Activated T-helper 2 cell treated with anti-CD3 and anti-CD28 coated beads, Interferon-gamma antibody, Interleukin-2, Interleukin-4, amounts not matched to agents 10 μg/mL and 5 μg/mL and 100 μg/mL, durations not matched to agents 14 hours and 24 hours and 36 hours (primary cell): ENCODE measurements at regions not wholly inside any gene's neighbourhood (a gene's known extent, or its start where the extent isn't known, plus 50 kb on each side); places are given as distances from the start of the nearest gene placed in this dataset.

Source experiments
- DNase-seq: peaks from one replicate; pipeline ENCODE4 v3.0.0; 2021; ENCODE audit warnings: low spot score
- H3K27ac Mint-ChIP-seq: one replicate; pipeline ENCODE4 v1.8.0; 2021; ENCODE audit warnings: mixed read lengths
- H3K27me3 Mint-ChIP-seq: one replicate; pipeline ENCODE4 v1.8.0; 2021; ENCODE audit warnings: low read depth, mixed read lengths
- H3K36me3 Mint-ChIP-seq: one replicate; pipeline ENCODE4 v1.8.0; 2021; ENCODE audit warnings: low read depth, mixed read lengths
- H3K4me1 Mint-ChIP-seq: one replicate; pipeline ENCODE4 v1.8.0; 2021; ENCODE audit warnings: low read depth, mixed read lengths
- H3K4me3 Mint-ChIP-seq: one replicate; pipeline ENCODE4 v1.8.0; 2021; ENCODE audit warnings: low read depth, mild to moderate bottlenecking, moderate library complexity, mixed read lengths
- H3K9me3 Mint-ChIP-seq: one replicate; pipeline ENCODE4 v1.8.0; 2021; ENCODE audit warnings: mixed read lengths
- intact Hi-C: fragments of 100-400 bp; cut with micrococcal nuclease; formaldehyde crosslinking; loops from one replicate; pipeline ENCODE4 v1.15.1; 2023

- DNase-seq, result no peak
- Mint-ChIP-seq H3K27me3 (no peaks in the 10 kb centered on the region), H3K4me1 (no peaks in the 10 kb centered on the region), H3K36me3 (no peaks in the 10 kb centered on the region), H3K27ac (no peak overlapping the region), H3K4me3 (no peak overlapping the region), H3K9me3 (no peaks in the 10 kb centered on the region)
- intact Hi-C loops, result no loop called here
These were observed 219.6 kb downstream of the MBD2 start for GRCh38 chr18:54004828-54005227.

GRCh38 chr18:54003195-54003594, 221.3 kb downstream of the MBD2 start:
- Mint-ChIP-seq H3K36me3 (no peaks in the 10 kb centered on the region), H3K4me3 (no peak overlapping the region), H3K4me1 (no peaks in the 10 kb centered on the region), H3K27ac (no peak overlapping the region), H3K9me3 (no peaks in the 10 kb centered on the region), H3K27me3 (no peaks in the 10 kb centered on the region)
- no peak for DNase-seq
- intact Hi-C loops, result no loop called here

- DNase-seq, result no peak
- Mint-ChIP-seq H3K27ac (no peak overlapping the region), H3K4me1 (no peaks in the 10 kb centered on the region), H3K9me3 (no peaks in the 10 kb centered on the region), H3K36me3 (no peaks in the 10 kb centered on the region), H3K4me3 (no peak overlapping the region), H3K27me3 (no peaks in the 10 kb centered on the region)
- intact Hi-C loops, result no loop called here
These were observed 227.4 kb downstream of the MBD2 start for GRCh38 chr18:53997064-53997463.

- no peak overlapping the region for H3K4me3 Mint-ChIP-seq
- no peaks in the 10 kb centered on the region for H3K4me1 Mint-ChIP-seq
- no peaks in the 10 kb centered on the region for H3K36me3 Mint-ChIP-seq
- H3K27me3 Mint-ChIP-seq, result no peaks in the 10 kb centered on the region
- no peaks in the 10 kb centered on the region for H3K9me3 Mint-ChIP-seq
- intact Hi-C loops, result no loop called here
- DNase-seq, result no peak
- H3K27ac Mint-ChIP-seq, result no peak overlapping the region
These were observed 230.5 kb downstream of the MBD2 start for GRCh38 chr18:53994016-53994415.

GRCh38 chr18:53991805-53992204, 232.7 kb downstream of the MBD2 start:
- H3K27ac Mint-ChIP-seq, result no peak overlapping the region
- H3K36me3 Mint-ChIP-seq, result no peaks in the 10 kb centered on the region
- no peak overlapping the region for H3K4me3 Mint-ChIP-seq
- no peaks in the 10 kb centered on the region for H3K9me3 Mint-ChIP-seq
- H3K4me1 Mint-ChIP-seq, result no peaks in the 10 kb centered on the region
- no peaks in the 10 kb centered on the region for H3K27me3 Mint-ChIP-seq
- intact Hi-C loops, result no loop called here
- DNase-seq, result no peak

GRCh38 chr18:53991202-53991601, 233.3 kb downstream of the MBD2 start:
- no peak overlapping the region for H3K4me3 Mint-ChIP-seq
- H3K27ac Mint-ChIP-seq, result no peak overlapping the region
- H3K4me1 Mint-ChIP-seq, result no peaks in the 10 kb centered on the region
- no peaks in the 10 kb centered on the region for H3K27me3 Mint-ChIP-seq
- intact Hi-C loops, result no loop called here
- H3K9me3 Mint-ChIP-seq, result no peaks in the 10 kb centered on the region
- no peaks in the 10 kb centered on the region for H3K36me3 Mint-ChIP-seq
- DNase-seq, result no peak

GRCh38 chr18:53990485-53990884, 234.0 kb downstream of the MBD2 start:
- H3K27ac Mint-ChIP-seq, result no peak overlapping the region
- H3K4me3 Mint-ChIP-seq, result no peak overlapping the region
- no peak for DNase-seq
- no peaks in the 10 kb centered on the region for H3K4me1 Mint-ChIP-seq
- H3K9me3 Mint-ChIP-seq, result no peaks in the 10 kb centered on the region
- intact Hi-C loops, result no loop called here
- no peaks in the 10 kb centered on the region for H3K36me3 Mint-ChIP-seq
- H3K27me3 Mint-ChIP-seq, result no peaks in the 10 kb centered on the region

GRCh38 chr18:53984021-53984420, 240.4 kb downstream of the MBD2 start:
- Mint-ChIP-seq H3K4me3 (no peak overlapping the region), H3K9me3 (no peaks in the 10 kb centered on the region), H3K27ac (no peak overlapping the region), H3K4me1 (no peaks in the 10 kb centered on the region), H3K27me3 (no peaks in the 10 kb centered on the region), H3K36me3 (no peaks in the 10 kb centered on the region)
- intact Hi-C loops, result no loop called here
- DNase-seq, result no peak

GRCh38 chr18:53971331-53971730, 253.1 kb downstream of the MBD2 start:
- intact Hi-C loops, result no loop called here
- H3K4me3 Mint-ChIP-seq, result no peak overlapping the region

GRCh38 chr18:53952700-53953099, 271.8 kb downstream of the MBD2 start:
- H3K27ac Mint-ChIP-seq, result no peak overlapping the region
- H3K27me3 Mint-ChIP-seq, result no peaks in the 10 kb centered on the region
- no peaks in the 10 kb centered on the region for H3K36me3 Mint-ChIP-seq
- intact Hi-C loops, result no loop called here
- no peaks in the 10 kb centered on the region for H3K9me3 Mint-ChIP-seq
- H3K4me3 Mint-ChIP-seq, result no peak overlapping the region
- H3K4me1 Mint-ChIP-seq, result no peaks in the 10 kb centered on the region
- DNase-seq, result no peak

More at GRCh38 chr18:53971331-53971730, 253.1 kb downstream of the MBD2 start:
- Mint-ChIP-seq H3K36me3 (no peaks in the 10 kb centered on the region), H3K27me3 (no peaks in the 10 kb centered on the region), H3K27ac (no peak overlapping the region), H3K9me3 (peaks cover 5% of the 10 kb centered on the region), H3K4me1 (no peaks in the 10 kb centered on the region)
- DNase-seq, result no peak

GRCh38 chr18:53950545-53950944, 273.9 kb downstream of the MBD2 start:
- H3K4me3 Mint-ChIP-seq, result no peak overlapping the region
- no peaks in the 10 kb centered on the region for H3K9me3 Mint-ChIP-seq
- H3K36me3 Mint-ChIP-seq, result no peaks in the 10 kb centered on the region
- DNase-seq, result no peak
- no peaks in the 10 kb centered on the region for H3K27me3 Mint-ChIP-seq
- intact Hi-C loops, result no loop called here
- no peaks in the 10 kb centered on the region for H3K4me1 Mint-ChIP-seq
- no peak overlapping the region for H3K27ac Mint-ChIP-seq

GRCh38 chr18:53948991-53949390, 275.5 kb downstream of the MBD2 start:
- intact Hi-C loops, result no loop called here
- no peak for DNase-seq
- no peaks in the 10 kb centered on the region for H3K4me1 Mint-ChIP-seq

GRCh38 chr18:53947092-53947640, 277.3 kb downstream of the MBD2 start:
- no peaks in the 10 kb centered on the region for H3K27me3 Mint-ChIP-seq
- intact Hi-C loops, result no loop called here
- H3K27ac Mint-ChIP-seq, result no peak overlapping the region
- no peak for DNase-seq
- no peaks in the 10 kb centered on the region for H3K36me3 Mint-ChIP-seq
- no peaks in the 10 kb centered on the region for H3K4me1 Mint-ChIP-seq
- H3K9me3 Mint-ChIP-seq, result peaks cover 4% of the 10 kb centered on the region
- no peak overlapping the region for H3K4me3 Mint-ChIP-seq

More at GRCh38 chr18:53948991-53949390, 275.5 kb downstream of the MBD2 start:
- H3K9me3 Mint-ChIP-seq, result peaks cover 4% of the 10 kb centered on the region
- H3K27me3 Mint-ChIP-seq, result no peaks in the 10 kb centered on the region
- H3K27ac Mint-ChIP-seq, result no peak overlapping the region
- no peaks in the 10 kb centered on the region for H3K36me3 Mint-ChIP-seq
- no peak overlapping the region for H3K4me3 Mint-ChIP-seq

- Mint-ChIP-seq H3K4me1 (no peaks in the 10 kb centered on the region), H3K9me3 (peaks cover 4% of the 10 kb centered on the region), H3K36me3 (no peaks in the 10 kb centered on the region), H3K27me3 (no peaks in the 10 kb centered on the region), H3K27ac (no peak overlapping the region), H3K4me3 (no peak overlapping the region)
- intact Hi-C loops, result no loop called here
- no peak for DNase-seq
These were observed 277.9 kb downstream of the MBD2 start for GRCh38 chr18:53946594-53946993.
